ENCODE measurements at regions not wholly inside any gene's neighbourhood (a gene's known extent, or its start where the extent isn't known, plus 50 kb on each side); places are given as distances from the start of the nearest gene placed in this dataset.

- peaks cover 7% of the 10 kb centered on the region for H3K9me3 Mint-ChIP-seq
- H3K4me1 Mint-ChIP-seq = no peaks in the 10 kb centered on the region
- H3K27ac Mint-ChIP-seq = no peak overlapping the region
- TF ChIP-seq, protein P1, sequence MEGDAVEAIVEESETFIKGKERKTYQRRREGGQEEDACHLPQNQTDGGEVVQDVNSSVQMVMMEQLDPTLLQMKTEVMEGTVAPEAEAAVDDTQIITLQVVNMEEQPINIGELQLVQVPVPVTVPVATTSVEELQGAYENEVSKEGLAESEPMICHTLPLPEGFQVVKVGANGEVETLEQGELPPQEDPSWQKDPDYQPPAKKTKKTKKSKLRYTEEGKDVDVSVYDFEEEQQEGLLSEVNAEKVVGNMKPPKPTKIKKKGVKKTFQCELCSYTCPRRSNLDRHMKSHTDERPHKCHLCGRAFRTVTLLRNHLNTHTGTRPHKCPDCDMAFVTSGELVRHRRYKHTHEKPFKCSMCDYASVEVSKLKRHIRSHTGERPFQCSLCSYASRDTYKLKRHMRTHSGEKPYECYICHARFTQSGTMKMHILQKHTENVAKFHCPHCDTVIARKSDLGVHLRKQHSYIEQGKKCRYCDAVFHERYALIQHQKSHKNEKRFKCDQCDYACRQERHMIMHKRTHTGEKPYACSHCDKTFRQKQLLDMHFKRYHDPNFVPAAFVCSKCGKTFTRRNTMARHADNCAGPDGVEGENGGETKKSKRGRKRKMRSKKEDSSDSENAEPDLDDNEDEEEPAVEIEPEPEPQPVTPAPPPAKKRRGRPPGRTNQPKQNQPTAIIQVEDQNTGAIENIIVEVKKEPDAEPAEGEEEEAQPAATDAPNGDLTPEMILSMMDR (IDR thresholded peaks at IDR 0.05; ENCODE audit: unreplicated experiment) = no peak
- no peak for DNase-seq (ENCODE audit: low spot score in 2 of 2, unreplicated experiment in 2 of 2)
- no peaks in the 10 kb centered on the region for H3K27me3 Mint-ChIP-seq (ENCODE audit: low read depth)
- H3K36me3 Mint-ChIP-seq = no peaks in the 10 kb centered on the region
- H3K4me3 Mint-ChIP-seq = no peak overlapping the region
Observed at GRCh38 chr6:19638931-19639330, 198.2 kb upstream of the ID4 start.

DNA sequence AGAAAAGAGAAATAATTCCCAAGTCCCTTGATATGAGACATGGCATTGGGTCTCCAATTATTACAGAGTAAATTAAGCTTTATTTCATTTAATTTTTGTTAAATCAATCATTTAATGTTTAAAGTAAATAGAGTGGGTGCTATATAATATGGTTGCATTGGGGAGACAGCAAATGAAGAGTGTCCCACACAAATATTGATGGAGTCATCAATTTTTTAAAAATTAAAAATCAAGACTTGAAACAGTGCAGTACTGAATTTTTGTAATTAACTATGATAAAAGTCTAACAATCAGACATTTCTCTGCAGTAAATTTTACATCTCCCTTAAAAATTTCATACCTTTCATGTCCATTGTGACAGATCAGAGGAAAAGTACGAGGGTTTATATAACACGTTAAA lies 193.9 kb upstream of the ID4 start:
- no peak for DNase-seq (ENCODE audit: low spot score in 2 of 2, unreplicated experiment in 2 of 2)
- no peak overlapping the region for H3K4me3 Mint-ChIP-seq
- H3K9me3 Mint-ChIP-seq = peaks cover 2% of the 10 kb centered on the region
- H3K36me3 Mint-ChIP-seq = no peaks in the 10 kb centered on the region
- no peak overlapping the region for H3K27ac Mint-ChIP-seq
- TF ChIP-seq, protein P1 (IDR thresholded peaks at IDR 0.05; ENCODE audit: unreplicated experiment) = no peak
- no peaks in the 10 kb centered on the region for H3K4me1 Mint-ChIP-seq
- no peaks in the 10 kb centered on the region for H3K27me3 Mint-ChIP-seq (ENCODE audit: low read depth)

GRCh38 chr6:19643713-19644112 lies 193.5 kb upstream of the ID4 start:
- DNase-seq (ENCODE audit: low spot score in 2 of 2, unreplicated experiment in 2 of 2) = no peak
- H3K27me3 Mint-ChIP-seq (ENCODE audit: low read depth) = no peaks in the 10 kb centered on the region
- no peaks in the 10 kb centered on the region for H3K4me1 Mint-ChIP-seq
- no peaks in the 10 kb centered on the region for H3K9me3 Mint-ChIP-seq
- TF ChIP-seq, protein P1 (IDR thresholded peaks at IDR 0.05; ENCODE audit: unreplicated experiment) = no peak
- H3K27ac Mint-ChIP-seq = no peak overlapping the region
- H3K4me3 Mint-ChIP-seq = no peak overlapping the region
- H3K36me3 Mint-ChIP-seq = no peaks in the 10 kb centered on the region

DNA sequence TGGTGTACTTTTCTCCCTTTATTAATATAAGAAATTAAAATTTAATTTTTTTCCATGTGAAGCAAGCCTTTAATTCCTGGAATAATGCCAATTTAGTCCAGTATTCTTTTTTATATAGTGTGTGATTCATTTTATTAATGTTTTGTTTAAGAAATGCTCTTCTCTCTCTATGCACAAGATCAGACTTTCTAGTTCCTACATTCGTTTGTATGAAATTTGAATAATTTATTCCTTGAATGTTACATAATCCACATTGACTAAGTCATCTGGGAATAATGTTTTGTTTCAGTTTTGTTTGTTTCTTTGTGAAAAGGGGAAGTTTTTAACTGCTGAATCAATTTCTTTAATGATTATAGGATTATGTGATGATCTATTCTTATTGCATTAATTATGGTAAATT lies 181.4 kb upstream of the ID4 start:
- peaks cover 5% of the 10 kb centered on the region for H3K4me1 Mint-ChIP-seq
- no peak overlapping the region for H3K27ac Mint-ChIP-seq
- no peak overlapping the region for H3K4me3 Mint-ChIP-seq
- H3K36me3 Mint-ChIP-seq = peaks cover 3% of the 10 kb centered on the region
- DNase-seq (ENCODE audit: low spot score in 2 of 2, unreplicated experiment in 2 of 2) = no peak
- H3K27me3 Mint-ChIP-seq (ENCODE audit: low read depth) = no peaks in the 10 kb centered on the region
- H3K9me3 Mint-ChIP-seq = peaks cover 23% of the 10 kb centered on the region
- TF ChIP-seq, protein P1 (IDR thresholded peaks at IDR 0.05; ENCODE audit: unreplicated experiment) = no peak

DNA sequence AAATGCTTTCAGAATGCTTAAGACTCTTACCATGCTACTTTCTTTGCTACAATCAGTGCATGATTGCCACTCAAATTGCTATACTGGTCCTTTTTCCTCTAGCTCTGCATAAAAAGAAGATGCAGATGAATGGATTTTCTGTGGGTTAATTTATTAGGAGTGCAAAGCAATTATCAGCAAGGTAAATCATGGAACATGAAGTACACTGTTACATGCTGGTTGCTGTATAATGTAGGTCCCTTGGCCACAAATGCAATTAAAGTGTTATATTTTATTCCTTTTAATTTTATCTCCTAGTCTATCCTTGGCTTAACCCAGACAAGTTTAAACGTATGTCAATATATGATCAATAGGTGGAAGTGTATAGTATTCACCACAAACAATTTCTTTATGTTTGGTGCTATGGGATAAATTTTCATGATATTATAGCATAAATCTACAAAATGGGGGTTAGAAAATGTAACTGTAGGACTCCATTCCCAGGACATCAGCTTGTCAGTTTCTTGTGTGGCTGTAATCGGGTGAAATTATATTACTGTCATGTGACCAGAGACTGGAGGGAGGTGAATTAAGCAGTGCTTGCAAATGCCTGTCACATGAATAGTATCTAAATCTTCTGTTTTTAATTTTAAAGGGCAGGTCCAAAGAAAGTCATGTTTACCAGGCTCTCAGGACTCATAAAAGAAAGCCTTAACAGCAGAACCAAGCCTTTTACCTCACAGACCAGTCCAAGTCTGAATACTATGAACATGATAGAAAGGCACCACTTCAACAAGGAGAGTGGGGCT lies 176.9 kb upstream of the ID4 start:
- TF ChIP-seq, protein P1 (IDR thresholded peaks at IDR 0.05; ENCODE audit: unreplicated experiment) = no peak
- no peaks in the 10 kb centered on the region for H3K27me3 Mint-ChIP-seq (ENCODE audit: low read depth)
- DNase-seq (ENCODE audit: low spot score in 2 of 2, unreplicated experiment in 2 of 2) = no peak
- peaks cover 23% of the 10 kb centered on the region for H3K9me3 Mint-ChIP-seq
- H3K27ac Mint-ChIP-seq = no peak overlapping the region
- H3K36me3 Mint-ChIP-seq = peaks cover 3% of the 10 kb centered on the region
- peaks cover 30% of the 10 kb centered on the region for H3K4me1 Mint-ChIP-seq
- no peak overlapping the region for H3K4me3 Mint-ChIP-seq
